Ovary (tissue), 3 donors: ENCODE measurements at regions not wholly inside any gene's neighbourhood (a gene's known extent, or its start where the extent isn't known, plus 50 kb on each side); places are given as distances from the start of the nearest gene placed in this dataset.

Source experiments
- POLR2A ChIP-seq: fragments of 450-650 bp; IDR thresholded peaks from one replicate; pipeline ENCODE4 v1.6.1; 2017; ENCODE audit warnings: antibody characterized with exemption, mild to moderate bottlenecking, moderate library complexity
- TF ChIP-seq, protein P1 (sequence below), 3 donors: fragments of 450-650 bp in 2 of 3; fragments of 200-600 bp in 1 of 3; IDR thresholded peaks; one replicate each; pipeline versions ENCODE4 v1.5.1 to v1.8.0; 2016 to 2022; ENCODE audit warnings: antibody characterized with exemption in 3 of 3, mild to moderate bottlenecking in 1 of 3
- donor health status: DM: no; HTN: no; CAD: no.

DNA sequence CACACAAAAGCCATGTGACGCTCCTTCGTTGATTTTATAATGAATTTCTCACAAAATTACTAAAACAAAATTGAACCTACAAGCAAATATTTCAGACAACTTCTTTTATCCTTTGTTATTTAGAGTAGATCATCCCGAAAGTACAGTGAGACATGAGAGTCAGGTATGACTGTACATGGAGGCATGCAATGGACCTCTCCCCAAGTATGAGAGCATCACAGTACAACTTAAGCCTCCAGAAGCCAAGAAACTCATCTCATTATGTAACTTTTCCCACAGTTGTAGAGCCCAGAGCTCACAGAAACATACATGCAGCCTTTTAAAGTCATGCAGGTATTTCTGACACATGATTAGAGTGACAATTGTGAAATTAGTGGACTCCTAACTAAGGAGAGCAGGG, 167.7 kb downstream of the PAPSS1 start:
- TF ChIP-seq POLR2A = no peak
- TF ChIP-seq, protein P1, sequence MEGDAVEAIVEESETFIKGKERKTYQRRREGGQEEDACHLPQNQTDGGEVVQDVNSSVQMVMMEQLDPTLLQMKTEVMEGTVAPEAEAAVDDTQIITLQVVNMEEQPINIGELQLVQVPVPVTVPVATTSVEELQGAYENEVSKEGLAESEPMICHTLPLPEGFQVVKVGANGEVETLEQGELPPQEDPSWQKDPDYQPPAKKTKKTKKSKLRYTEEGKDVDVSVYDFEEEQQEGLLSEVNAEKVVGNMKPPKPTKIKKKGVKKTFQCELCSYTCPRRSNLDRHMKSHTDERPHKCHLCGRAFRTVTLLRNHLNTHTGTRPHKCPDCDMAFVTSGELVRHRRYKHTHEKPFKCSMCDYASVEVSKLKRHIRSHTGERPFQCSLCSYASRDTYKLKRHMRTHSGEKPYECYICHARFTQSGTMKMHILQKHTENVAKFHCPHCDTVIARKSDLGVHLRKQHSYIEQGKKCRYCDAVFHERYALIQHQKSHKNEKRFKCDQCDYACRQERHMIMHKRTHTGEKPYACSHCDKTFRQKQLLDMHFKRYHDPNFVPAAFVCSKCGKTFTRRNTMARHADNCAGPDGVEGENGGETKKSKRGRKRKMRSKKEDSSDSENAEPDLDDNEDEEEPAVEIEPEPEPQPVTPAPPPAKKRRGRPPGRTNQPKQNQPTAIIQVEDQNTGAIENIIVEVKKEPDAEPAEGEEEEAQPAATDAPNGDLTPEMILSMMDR (IDR thresholded peaks at IDR 0.05) = no peak
